ENCODE measurements at regions not wholly inside any gene's neighbourhood (a gene's known extent, or its start where the extent isn't known, plus 50 kb on each side); places are given as distances from the start of the nearest gene placed in this dataset.

DNA sequence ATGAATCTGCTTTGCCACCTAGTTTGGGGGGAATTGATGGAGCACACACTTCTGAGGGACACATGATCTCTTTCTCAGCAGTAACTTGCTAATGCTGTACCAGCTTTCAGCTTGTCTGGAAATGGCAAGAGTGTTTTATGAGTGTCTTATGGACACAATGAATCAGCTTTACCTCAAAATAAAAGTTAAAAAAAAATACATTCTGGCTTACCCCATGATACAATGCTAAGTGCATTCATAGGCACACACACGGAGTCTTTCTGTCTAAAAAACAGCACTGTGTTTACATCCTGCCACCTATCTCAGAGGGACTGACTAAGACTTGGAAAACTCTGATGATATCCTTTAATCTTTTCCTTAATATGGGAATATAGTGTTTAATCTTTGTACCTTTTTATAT is 455.5 kb upstream of the ADAMTS5 start:
- ATAC-seq (ENCODE audit: low FRiP score in 2 of 2): no peak
- peaks cover 0 to 18% (median 5%) of the 10 kb centered on the region in 4 donors for H3K4me1 ChIP-seq
- H3K4me3 ChIP-seq: no peak overlapping the region
- H3K36me3 ChIP-seq: no peaks in the 10 kb centered on the region
- WGBS, 2 donors: 46 to 53% methylated on average over 1 of the region's 1 CpG
- H3K27ac ChIP-seq: peak overlapping the region in 2 of 4 donors; percentile 15 to 21
- no peaks in the 10 kb centered on the region for H3K9me3 ChIP-seq
- TF ChIP-seq, protein P1, sequence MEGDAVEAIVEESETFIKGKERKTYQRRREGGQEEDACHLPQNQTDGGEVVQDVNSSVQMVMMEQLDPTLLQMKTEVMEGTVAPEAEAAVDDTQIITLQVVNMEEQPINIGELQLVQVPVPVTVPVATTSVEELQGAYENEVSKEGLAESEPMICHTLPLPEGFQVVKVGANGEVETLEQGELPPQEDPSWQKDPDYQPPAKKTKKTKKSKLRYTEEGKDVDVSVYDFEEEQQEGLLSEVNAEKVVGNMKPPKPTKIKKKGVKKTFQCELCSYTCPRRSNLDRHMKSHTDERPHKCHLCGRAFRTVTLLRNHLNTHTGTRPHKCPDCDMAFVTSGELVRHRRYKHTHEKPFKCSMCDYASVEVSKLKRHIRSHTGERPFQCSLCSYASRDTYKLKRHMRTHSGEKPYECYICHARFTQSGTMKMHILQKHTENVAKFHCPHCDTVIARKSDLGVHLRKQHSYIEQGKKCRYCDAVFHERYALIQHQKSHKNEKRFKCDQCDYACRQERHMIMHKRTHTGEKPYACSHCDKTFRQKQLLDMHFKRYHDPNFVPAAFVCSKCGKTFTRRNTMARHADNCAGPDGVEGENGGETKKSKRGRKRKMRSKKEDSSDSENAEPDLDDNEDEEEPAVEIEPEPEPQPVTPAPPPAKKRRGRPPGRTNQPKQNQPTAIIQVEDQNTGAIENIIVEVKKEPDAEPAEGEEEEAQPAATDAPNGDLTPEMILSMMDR (IDR thresholded peaks at IDR 0.05): no peak
- TF ChIP-seq POLR2A (IDR thresholded peaks at IDR 0.05): no peak
- DNase-seq: no peak
- no peaks in the 10 kb centered on the region for H3K27me3 ChIP-seq

DNA sequence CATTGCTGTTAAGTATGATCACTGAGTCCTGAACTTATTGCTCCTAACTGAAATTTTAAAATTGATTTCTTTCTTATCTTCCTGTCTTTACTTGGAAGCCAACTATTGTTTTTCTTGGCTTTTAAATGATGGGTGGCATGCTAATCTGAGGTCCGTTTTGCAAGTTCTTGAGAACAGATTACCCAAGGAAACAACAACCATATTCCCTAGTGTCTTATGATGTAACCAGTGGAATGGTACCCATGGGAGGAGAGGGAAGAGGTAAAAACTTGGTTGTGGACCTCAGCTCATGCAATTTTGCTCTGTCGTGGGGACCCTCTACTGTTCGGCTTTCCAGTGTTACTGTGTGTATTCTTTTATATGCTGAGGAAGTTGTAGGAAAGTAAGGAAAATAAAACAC is 454.8 kb upstream of the ADAMTS5 start:
- Histone ChIP-seq H3K27me3 (no peaks in the 10 kb centered on the region), H3K4me1 (peaks cover 0 to 18% (median 5%) of the 10 kb centered on the region in 4 donors), H3K9me3 (no peaks in the 10 kb centered on the region), H3K4me3 (no peak overlapping the region), H3K27ac (no peak overlapping the region), H3K36me3 (no peaks in the 10 kb centered on the region)
- no peak for DNase-seq
- no peak for ATAC-seq (ENCODE audit: low FRiP score in 2 of 2)
- TF ChIP-seq EP300 (IDR thresholded peaks at IDR 0.05) (no peak), POLR2A (IDR thresholded peaks at IDR 0.05) (no peak), POLR2AphosphoS5 (IDR thresholded peaks at IDR 0.05) (no peak)
- TF ChIP-seq, protein P1 (IDR thresholded peaks at IDR 0.05): no peak
- 73 to 86% methylated on average over 3 of the region's 3 CpGs for WGBS, 2 donors

GRCh38 chr21:27419153-27419552 is 452.3 kb upstream of the ADAMTS5 start:
- DNase-seq (no peak), ATAC-seq (ENCODE audit: low FRiP score in 2 of 2) (no peak)
- Histone ChIP-seq H3K4me1 (peaks cover 0 to 7% (median under 1%) of the 10 kb centered on the region in 4 donors), H3K27me3 (no peaks in the 10 kb centered on the region), H3K36me3 (no peaks in the 10 kb centered on the region), H3K27ac (no peak overlapping the region), H3K4me3 (no peak overlapping the region), H3K9me3 (no peaks in the 10 kb centered on the region)
- 47 to 64% methylated on average over 3 of the region's 3 CpGs for WGBS, 2 donors
- no peak for TF ChIP-seq EP300 (IDR thresholded peaks at IDR 0.05)
- no peak for TF ChIP-seq POLR2A (IDR thresholded peaks at IDR 0.05)
- TF ChIP-seq, protein P1 (IDR thresholded peaks at IDR 0.05): no peak
- no peak for TF ChIP-seq POLR2AphosphoS5 (IDR thresholded peaks at IDR 0.05)

DNA sequence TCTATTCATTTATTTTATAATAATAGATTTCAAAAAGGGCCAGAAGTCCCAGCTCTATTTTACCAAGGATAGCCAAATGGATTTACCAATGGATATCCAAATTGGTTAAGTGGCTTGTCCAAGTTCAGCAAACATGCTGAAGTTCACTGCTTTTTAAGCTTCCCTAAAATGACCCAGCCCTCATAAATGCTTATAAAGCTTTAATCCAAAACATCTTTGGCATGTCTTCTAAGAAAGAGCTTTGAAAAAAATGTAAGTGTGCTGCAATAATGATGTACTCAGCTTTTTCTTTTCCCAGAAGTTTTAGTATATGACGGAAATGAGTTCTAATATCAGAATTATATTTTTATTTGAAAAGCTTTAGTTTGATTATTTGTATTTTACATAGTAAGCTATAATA is 451.5 kb upstream of the ADAMTS5 start:
- Histone ChIP-seq H3K4me3 (no peak overlapping the region), H3K27me3 (no peaks in the 10 kb centered on the region), H3K27ac (no peak overlapping the region), H3K9me3 (no peaks in the 10 kb centered on the region), H3K36me3 (no peaks in the 10 kb centered on the region), H3K4me1 (peaks cover 0 to 3% (median 0%) of the 10 kb centered on the region in 4 donors)
- TF ChIP-seq POLR2AphosphoS5 (IDR thresholded peaks at IDR 0.05): no peak
- no peak for TF ChIP-seq EP300 (IDR thresholded peaks at IDR 0.05)
- TF ChIP-seq, protein P1 (IDR thresholded peaks at IDR 0.05): no peak
- TF ChIP-seq POLR2A (IDR thresholded peaks at IDR 0.05): no peak
- no peak for DNase-seq
- ATAC-seq (ENCODE audit: low FRiP score in 2 of 2): no peak
- WGBS, 2 donors: 78 to 81% methylated on average over 1 of the region's 1 CpG

- Histone ChIP-seq H3K9me3 (no peaks in the 10 kb centered on the region), H3K4me1 (no peaks in the 10 kb centered on the region), H3K27me3 (no peaks in the 10 kb centered on the region), H3K4me3 (no peak overlapping the region), H3K27ac (no peak overlapping the region), H3K36me3 (no peaks in the 10 kb centered on the region)
- WGBS, 2 donors: 75 to 79% methylated on average over 3 of the region's 3 CpGs
- ATAC-seq (ENCODE audit: low FRiP score in 2 of 2): no peak
- DNase-seq: no peak
- TF ChIP-seq, protein P1 (IDR thresholded peaks at IDR 0.05): no peak
- TF ChIP-seq EP300 (IDR thresholded peaks at IDR 0.05) (no peak), POLR2AphosphoS5 (IDR thresholded peaks at IDR 0.05) (no peak), POLR2A (IDR thresholded peaks at IDR 0.05) (no peak)
These were observed 445.6 kb upstream of the ADAMTS5 start for GRCh38 chr21:27412530-27412929.
